ENCODE measurements at regions not wholly inside any gene's neighbourhood (a gene's known extent, or its start where the extent isn't known, plus 50 kb on each side); places are given as distances from the start of the nearest gene placed in this dataset.

DNA sequence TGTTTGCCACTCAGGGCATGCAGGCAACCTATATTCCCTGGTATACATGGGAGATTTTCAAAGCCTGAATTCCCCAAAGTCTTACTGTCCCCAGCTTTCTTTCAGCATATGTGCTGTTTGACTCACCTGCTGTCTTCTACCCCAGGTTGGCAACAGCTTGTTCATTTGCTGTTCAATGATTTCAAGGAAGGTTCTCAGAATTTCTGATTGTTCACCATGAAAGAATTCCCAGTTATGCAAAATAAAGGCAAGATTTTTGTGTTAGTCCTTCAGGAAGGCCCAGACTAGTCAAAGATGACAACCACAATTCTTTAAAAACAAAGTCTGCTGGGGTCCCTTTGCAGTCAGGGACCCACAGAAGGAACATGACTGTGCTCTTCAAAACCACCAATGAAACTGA, 1057.8 kb upstream of the CDH2 start:
- TF ChIP-seq CTCF (IDR thresholded peaks at IDR 0.05) (no peak), EZH2 (IDR thresholded peaks at IDR 0.05; ENCODE audit: borderline replicate concordance, insufficient read depth, low read depth, low read length, poor library complexity, severe bottlenecking) (no peak)

Data from B cell (primary cell).